Osteoblast (primary cell): ENCODE measurements at regions not wholly inside any gene's neighbourhood (a gene's known extent, or its start where the extent isn't known, plus 50 kb on each side); places are given as distances from the start of the nearest gene placed in this dataset.

ENCODE experiments used
- DNase-seq: peaks from one replicate; pipeline ENCODE4 v3.0.0; 2011; ENCODE audit warnings: low spot score, mixed read lengths; ENCODE audit not compliant: insufficient read length; ENCODE audit errors: missing footprints
- H2AFZ ChIP-seq: 2 replicates; pipeline ENCODE4 v1.6.0; 2011; ENCODE audit warnings: mild to moderate bottlenecking, low read length
- H3K27ac ChIP-seq: 2 replicates; pipeline ENCODE4 v1.5.1; 2011; ENCODE audit warnings: mild to moderate bottlenecking, low read depth, low read length, moderate library complexity
- H3K27me3 ChIP-seq: 2 replicates; pipeline ENCODE4 v1.6.0; 2012; ENCODE audit warnings: mild to moderate bottlenecking, control low read depth, inconsistent platforms, low read length, moderate library complexity; ENCODE audit not compliant: insufficient read depth
- H3K36me3 ChIP-seq: 2 replicates; pipeline ENCODE4 v1.5.1; 2011; ENCODE audit warnings: mild to moderate bottlenecking, low read length, control low read depth, moderate library complexity; ENCODE audit not compliant: insufficient read depth
- H3K4me1 ChIP-seq: 2 replicates; pipeline ENCODE4 v1.5.1; 2011; ENCODE audit warnings: mild to moderate bottlenecking, low read length, control low read depth, moderate library complexity; ENCODE audit not compliant: insufficient read depth
- H3K4me2 ChIP-seq: 2 replicates; pipeline ENCODE4 v1.6.0; 2011; ENCODE audit warnings: mild to moderate bottlenecking, low read length; ENCODE audit not compliant: insufficient read depth
- H3K4me3 ChIP-seq: fragments of 200-600 bp; sonication (generic); 3 replicates; pipeline ENCODE4 v1.5.1; 2012; ENCODE audit warnings: mild to moderate bottlenecking, low read length, inconsistent platforms; ENCODE audit not compliant: insufficient read depth
- H3K79me2 ChIP-seq: 2 replicates; pipeline ENCODE4 v1.6.0; 2012; ENCODE audit warnings: mild to moderate bottlenecking, low read length, control low read depth, inconsistent platforms; ENCODE audit not compliant: insufficient read depth
- H3K9me3 ChIP-seq: 2 replicates; pipeline ENCODE4 v1.5.1; 2011; ENCODE audit warnings: low read depth, low read length, control low read depth
- H4K20me1 ChIP-seq: 2 replicates; pipeline ENCODE4 v1.6.0; 2012; ENCODE audit warnings: mild to moderate bottlenecking, low read length, control low read depth; ENCODE audit not compliant: insufficient read depth
- CTCF ChIP-seq: IDR thresholded peaks from 2 replicates; pipeline ENCODE4 v1.5.1; 2011; ENCODE audit warnings: mild to moderate bottlenecking, low read depth, low read length, moderate library complexity; ENCODE audit errors: extremely low read depth

DNA sequence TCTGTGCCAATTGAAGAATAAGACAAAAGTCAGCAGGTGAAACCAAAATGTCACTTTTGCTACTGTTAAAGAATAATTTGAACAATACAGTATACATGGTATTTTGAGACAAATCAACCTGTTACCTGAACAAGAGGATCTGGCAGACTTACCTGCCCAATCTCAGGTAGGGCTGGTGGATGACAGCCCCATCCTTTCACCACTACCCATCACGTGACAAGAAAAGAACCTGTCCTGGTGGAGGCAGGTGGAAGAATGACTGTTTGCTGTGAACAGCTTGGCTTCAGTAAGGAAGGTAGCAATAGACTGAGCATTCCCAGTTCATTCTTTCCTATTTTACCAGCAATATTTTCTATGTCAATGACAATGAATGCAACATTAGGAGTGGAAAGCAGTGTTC, 349.6 kb downstream of the GPATCH2 start:
- H3K4me1 ChIP-seq: no peaks in the 10 kb centered on the region
- no peak overlapping the region for H2AFZ ChIP-seq
- no peak overlapping the region for H3K4me3 ChIP-seq
- no peak overlapping the region for H3K4me2 ChIP-seq
- DNase-seq: no peak
- H3K27me3 ChIP-seq: no peaks in the 10 kb centered on the region
- TF ChIP-seq CTCF: no peak
- H3K27ac ChIP-seq: no peak overlapping the region
- no peaks in the 10 kb centered on the region for H4K20me1 ChIP-seq
- H3K9me3 ChIP-seq: no peaks in the 10 kb centered on the region
- H3K36me3 ChIP-seq: no peaks in the 10 kb centered on the region
- no peaks in the 10 kb centered on the region for H3K79me2 ChIP-seq

- H4K20me1 ChIP-seq: no peaks in the 10 kb centered on the region
- peaks cover 33% of the 10 kb centered on the region for H3K4me1 ChIP-seq
- DNase-seq: peak; percentile 23
- H3K36me3 ChIP-seq: no peaks in the 10 kb centered on the region
- peak overlapping the region; percentile 57 for H2AFZ ChIP-seq
- H3K4me2 ChIP-seq: peak overlapping the region; percentile 67
- no peaks in the 10 kb centered on the region for H3K9me3 ChIP-seq
- H3K27me3 ChIP-seq: no peaks in the 10 kb centered on the region
- TF ChIP-seq CTCF: no peak
- H3K4me3 ChIP-seq: peak overlapping the region; percentile 43
- H3K27ac ChIP-seq: peak overlapping the region; percentile 97
- H3K79me2 ChIP-seq: no peaks in the 10 kb centered on the region
These were observed 355.1 kb downstream of the GPATCH2 start for GRCh38 chr1:217275655-217276398.

DNA sequence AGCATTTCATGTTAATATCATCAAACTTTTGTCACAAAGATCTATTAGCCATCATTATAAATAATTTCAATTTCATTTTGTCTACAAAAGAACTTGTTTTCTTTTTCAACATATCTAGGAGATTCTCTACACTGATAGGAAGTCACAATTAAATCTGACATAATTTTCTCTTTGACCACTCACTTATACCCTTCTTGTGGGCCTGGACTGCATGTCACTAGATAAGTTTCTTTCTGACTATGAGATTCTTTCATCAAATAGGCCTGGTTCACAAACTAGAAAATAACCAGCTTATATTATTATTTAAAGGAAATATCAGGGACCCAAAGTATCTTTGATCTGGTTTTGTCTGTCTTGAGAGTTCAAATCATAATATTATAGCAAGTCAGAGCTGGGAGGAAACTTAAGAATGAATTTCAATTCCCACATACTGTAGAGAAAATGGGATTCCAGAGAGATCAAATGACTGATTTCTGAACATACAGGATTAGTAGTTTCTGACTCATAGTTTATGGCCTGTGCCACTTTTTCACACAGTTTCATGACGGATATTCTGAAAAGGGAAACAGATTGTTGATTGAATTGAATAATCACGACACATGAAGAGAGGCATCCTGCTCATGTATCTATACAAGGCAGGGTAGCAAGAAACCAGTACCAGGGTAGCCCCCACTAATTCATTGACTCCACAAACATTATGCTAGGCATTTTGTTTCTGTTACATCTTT, 355.8 kb downstream of the GPATCH2 start:
- peak overlapping the region; percentile 43 for H3K4me3 ChIP-seq
- no peaks in the 10 kb centered on the region for H3K9me3 ChIP-seq
- peak overlapping the region; percentile 57 for H2AFZ ChIP-seq
- DNase-seq: no peak
- no peaks in the 10 kb centered on the region for H3K27me3 ChIP-seq
- peak overlapping the region; percentile 97 for H3K27ac ChIP-seq
- no peak for TF ChIP-seq CTCF
- H3K4me1 ChIP-seq: peaks cover 33% of the 10 kb centered on the region
- H4K20me1 ChIP-seq: no peaks in the 10 kb centered on the region
- H3K79me2 ChIP-seq: no peaks in the 10 kb centered on the region
- no peaks in the 10 kb centered on the region for H3K36me3 ChIP-seq
- H3K4me2 ChIP-seq: peak overlapping the region; percentile 67

GRCh38 chr1:217274416-217274815, 356.5 kb downstream of the GPATCH2 start:
- H3K79me2 ChIP-seq: no peaks in the 10 kb centered on the region
- H3K4me1 ChIP-seq: peaks cover 33% of the 10 kb centered on the region
- H3K27me3 ChIP-seq: no peaks in the 10 kb centered on the region
- H2AFZ ChIP-seq: no peak overlapping the region
- H3K9me3 ChIP-seq: no peaks in the 10 kb centered on the region
- no peaks in the 10 kb centered on the region for H3K36me3 ChIP-seq
- H3K4me2 ChIP-seq: peak overlapping the region; percentile 7
- TF ChIP-seq CTCF: no peak
- peak; percentile 13 for DNase-seq
- H4K20me1 ChIP-seq: no peaks in the 10 kb centered on the region
- H3K4me3 ChIP-seq: no peak overlapping the region
- H3K27ac ChIP-seq: peak overlapping the region; percentile 97
